Gastroesophageal sphincter (tissue), 4 donors: ENCODE measurements at regions not wholly inside any gene's neighbourhood (a gene's known extent, or its start where the extent isn't known, plus 50 kb on each side); places are given as distances from the start of the nearest gene placed in this dataset.
A peak's percentile ranks its signal among the peaks of the same experiment; 100 is the strongest.

Experiments used
- ATAC-seq: fragments of 150-250 bp; one replicate; pipeline ENCODE4 v1.9.1; 2016; ENCODE audit warnings: mild to moderate bottlenecking, moderate library complexity
- H3K27ac ChIP-seq, 4 donors: fragments of 200-600 bp; sonication (generic) in 3 of 4; 1 replicate in 3 of 4; 2 replicates in 1 of 4; pipeline ENCODE4 v1.5.1; 2016 to 2019
- H3K27me3 ChIP-seq: fragments of 200-600 bp; sonication (generic); one replicate; pipeline ENCODE4 v1.5.1; 2019
- H3K36me3 ChIP-seq, 2 donors: fragments of 200-600 bp; sonication (generic); one replicate each; pipeline ENCODE4 v1.5.1; 2019; ENCODE audit warnings: control low read depth in 1 of 2
- H3K4me1 ChIP-seq, 3 donors: fragments of 200-600 bp; sonication (generic); 1 replicate in 2 of 3; 2 replicates in 1 of 3; pipeline ENCODE4 v1.5.1; 2016 to 2019; ENCODE audit warnings: control low read depth in 2 of 3
- H3K4me3 ChIP-seq, 2 donors: fragments of 200-600 bp; sonication (generic); one replicate each; pipeline ENCODE4 v1.5.1; 2019; ENCODE audit warnings: mild to moderate bottlenecking in 1 of 2, moderate library complexity in 1 of 2
- H3K9me3 ChIP-seq, 3 donors: fragments of 200-600 bp; sonication (generic); one replicate each; pipeline ENCODE4 v1.5.1; 2017 to 2019; ENCODE audit warnings: control low read depth in 2 of 3
- CTCF ChIP-seq, 4 experiments: fragments of 200-600 bp in 2 of 4; fragments of 450-650 bp in 2 of 4; sonication (generic) in 1 of 4; IDR thresholded peaks; one replicate each; pipeline ENCODE4 v1.5.1; 2017 to 2019; ENCODE audit warnings: antibody characterized with exemption in 4 of 4, mild to moderate bottlenecking in 2 of 4, moderate library complexity in 2 of 4
- EP300 ChIP-seq: sonication (generic); formaldehyde crosslinking; IDR thresholded peaks from one replicate; pipeline ENCODE4 v1.6.1; 2017; ENCODE audit warnings: antibody characterized with exemption, mild to moderate bottlenecking
- POLR2A ChIP-seq, 2 donors: fragments of 450-650 bp; IDR thresholded peaks; one replicate each; pipeline ENCODE4 v1.6.1; 2017; ENCODE audit warnings: antibody characterized with exemption in 2 of 2, mild to moderate bottlenecking in 2 of 2, moderate library complexity in 1 of 2
- POLR2AphosphoS5 ChIP-seq: sonication (generic); formaldehyde crosslinking; IDR thresholded peaks from one replicate; pipeline ENCODE4 v1.6.1; 2017; ENCODE audit warnings: antibody characterized with exemption
- WGBS, 2 donors: methylation state at CpG; one replicate each; pipeline ENCODE4 v1.1.5; 2018; ENCODE audit warnings: low coverage in 1 of 2; 5-methylcytosine and 5-hydroxymethylcytosine counted together

DNA sequence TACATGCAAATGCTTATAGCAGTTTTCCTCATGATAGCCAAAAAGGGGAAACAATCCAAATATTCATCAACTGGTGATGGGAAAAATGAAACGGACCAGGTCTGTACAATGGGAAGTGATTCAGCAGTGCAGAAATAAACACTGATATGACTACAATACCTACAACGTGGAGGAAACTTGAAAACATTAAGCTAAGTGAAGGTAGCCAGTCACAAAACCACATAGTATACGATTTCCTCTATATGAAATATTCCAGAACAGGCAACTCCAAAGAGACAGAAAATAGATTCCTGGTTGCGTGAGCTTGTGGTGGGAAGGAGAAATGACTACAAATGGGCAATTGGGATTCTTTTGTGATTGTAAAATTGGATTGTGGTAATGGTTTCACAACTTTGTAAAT is 263.1 kb upstream of the PITRM1 start:
- Histone ChIP-seq H3K27ac (peak overlapping the region in 1 of 4 donors; percentile 28), H3K36me3 (no peaks in the 10 kb centered on the region), H3K4me1 (peaks cover 0 to 26% (median 6%) of the 10 kb centered on the region in 3 donors), H3K4me3 (no peak overlapping the region), H3K27me3 (no peaks in the 10 kb centered on the region), H3K9me3 (peaks cover 0 to 14% (median 0%) of the 10 kb centered on the region in 3 donors)
- ATAC-seq = no peak
- WGBS, 2 donors = 28 to 50% methylated on average over 4 of the region's 4 CpGs
- TF ChIP-seq CTCF (IDR thresholded peaks at IDR 0.05) (no peak), POLR2A (IDR thresholded peaks at IDR 0.05) (no peak), EP300 (no peak), POLR2AphosphoS5 (no peak)

DNA sequence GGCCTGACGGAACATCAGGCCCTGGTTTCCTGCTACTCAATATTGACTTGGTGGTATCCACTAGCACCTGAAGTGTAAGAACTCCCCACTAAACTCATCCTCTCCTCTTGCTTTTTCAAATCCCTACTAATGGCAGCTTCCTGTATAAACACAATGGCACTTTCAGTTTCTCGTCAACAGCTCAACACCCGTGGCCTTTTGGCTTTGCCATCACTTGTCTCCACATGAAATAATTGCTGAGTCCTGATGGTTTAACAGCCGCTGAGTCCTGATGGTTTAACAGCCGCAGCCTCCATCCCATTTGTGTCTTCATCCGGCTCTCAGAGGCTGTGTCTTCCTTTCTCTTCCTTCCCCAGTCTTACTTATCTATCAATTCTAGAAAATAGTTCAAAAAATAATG is 261.4 kb upstream of the PITRM1 start:
- Histone ChIP-seq H3K9me3 (peaks cover 0 to 9% (median 0%) of the 10 kb centered on the region in 3 donors), H3K4me3 (no peak overlapping the region), H3K4me1 (peaks cover 0 to 40% (median 12%) of the 10 kb centered on the region in 3 donors), H3K27ac (no peak overlapping the region), H3K36me3 (no peaks in the 10 kb centered on the region), H3K27me3 (no peaks in the 10 kb centered on the region)
- TF ChIP-seq EP300 (no peak), POLR2AphosphoS5 (no peak), CTCF (IDR thresholded peaks at IDR 0.05) (no peak), POLR2A (IDR thresholded peaks at IDR 0.05) (no peak)
- no peak for ATAC-seq
- 77 to 84% methylated on average over 6 of the region's 6 CpGs for whole genome bisulfite sequencing, 2 donors

GRCh38 chr10:3433131-3433530 is 260.5 kb upstream of the PITRM1 start:
- 77 to 82% methylated on average over 5 to 6 of the region's 6 CpGs for WGBS, 2 donors
- Histone ChIP-seq H3K27ac (no peak overlapping the region), H3K4me1 (peaks cover 0 to 46% (median 12%) of the 10 kb centered on the region in 3 donors), H3K4me3 (no peak overlapping the region), H3K36me3 (no peaks in the 10 kb centered on the region), H3K27me3 (no peaks in the 10 kb centered on the region), H3K9me3 (no peaks in the 10 kb centered on the region)
- TF ChIP-seq CTCF (IDR thresholded peaks at IDR 0.05) (no peak), EP300 (no peak), POLR2AphosphoS5 (no peak), POLR2A (IDR thresholded peaks at IDR 0.05) (no peak)
- no peak for ATAC-seq

GRCh38 chr10:3432081-3432825 is 259.7 kb upstream of the PITRM1 start:
- Histone ChIP-seq H3K4me3 (no peak overlapping the region), H3K4me1 (peaks cover 0 to 43% (median 11%) of the 10 kb centered on the region in 3 donors), H3K9me3 (no peaks in the 10 kb centered on the region), H3K27ac (no peak overlapping the region), H3K27me3 (no peaks in the 10 kb centered on the region), H3K36me3 (no peaks in the 10 kb centered on the region)
- TF ChIP-seq POLR2A (IDR thresholded peaks at IDR 0.05) = no peak
- no peak for TF ChIP-seq EP300
- TF ChIP-seq POLR2AphosphoS5 = no peak
- TF ChIP-seq CTCF (IDR thresholded peaks at IDR 0.05) = no peak
- 67 to 100% methylated on average over 1 to 2 of the region's 4 CpGs for WGBS, 2 donors
- no peak for ATAC-seq

DNA sequence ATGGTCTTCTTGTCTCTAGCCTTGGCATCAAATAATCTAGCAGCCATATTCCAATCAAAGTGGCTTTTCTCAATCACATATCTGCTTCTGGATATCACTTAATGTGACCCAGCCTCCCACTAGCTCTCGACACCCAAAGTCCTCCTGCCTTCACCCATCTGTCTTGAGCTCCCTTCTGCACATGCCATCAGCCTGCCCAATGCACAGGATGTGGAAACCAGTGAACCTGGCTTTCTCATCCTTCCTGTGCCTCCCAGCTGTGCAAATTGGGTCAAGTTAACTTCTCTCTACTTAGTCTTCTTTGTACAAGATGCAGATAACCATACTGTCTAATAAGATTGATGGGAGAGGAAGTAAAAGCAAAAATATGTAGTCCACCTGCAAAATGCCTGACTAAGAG is 257.9 kb upstream of the PITRM1 start:
- Histone ChIP-seq H3K4me3 (no peak overlapping the region), H3K27me3 (no peaks in the 10 kb centered on the region), H3K9me3 (no peaks in the 10 kb centered on the region), H3K4me1 (peaks cover 0 to 40% (median 6%) of the 10 kb centered on the region in 3 donors), H3K27ac (no peak overlapping the region), H3K36me3 (no peaks in the 10 kb centered on the region)
- no peak for TF ChIP-seq EP300
- TF ChIP-seq POLR2AphosphoS5 = no peak
- no peak for TF ChIP-seq POLR2A (IDR thresholded peaks at IDR 0.05)
- no peak for TF ChIP-seq CTCF (IDR thresholded peaks at IDR 0.05)
- WGBS, 2 donors = 100% methylated on average over 1 of the region's 1 CpG; no CpG with 5 or more reads in 1 of the 2 donors
- no peak for ATAC-seq
